Epithelial cell of proximal tubule (primary cell): ENCODE measurements at regions not wholly inside any gene's neighbourhood (a gene's known extent, or its start where the extent isn't known, plus 50 kb on each side); places are given as distances from the start of the nearest gene placed in this dataset.

Experiments used
- DNase-seq: peaks from one replicate; pipeline ENCODE4 v3.0.0-alpha.2; 2011; ENCODE audit warnings: low read depth
- H3K4me3 ChIP-seq: 2 replicates; pipeline ENCODE4 v1.5.1; 2011; ENCODE audit warnings: low read depth, mild to moderate bottlenecking, low read length
- CTCF ChIP-seq: conservative IDR thresholded peaks from 2 replicates; pipeline ENCODE4 v1.5.1; 2012; ENCODE audit warnings: low read depth, mild to moderate bottlenecking, low read length

GRCh38 chr5:36385495-36385894 is 83.8 kb upstream of the RANBP3L start:
- no peak overlapping the region for H3K4me3 ChIP-seq
- no peak for TF ChIP-seq CTCF
- no peak for DNase-seq

GRCh38 chr5:36388288-36388687 is 86.6 kb upstream of the RANBP3L start:
- no peak for TF ChIP-seq CTCF
- no peak overlapping the region for H3K4me3 ChIP-seq
- no peak for DNase-seq

- DNase-seq: no peak
- H3K4me3 ChIP-seq: no peak overlapping the region
- TF ChIP-seq CTCF: no peak
Measured at GRCh38 chr5:36389245-36389644, 87.5 kb upstream of the RANBP3L start.

- H3K4me3 ChIP-seq: no peak overlapping the region
- no peak for TF ChIP-seq CTCF
- no peak for DNase-seq
Measured at GRCh38 chr5:36390640-36391039, 88.9 kb upstream of the RANBP3L start.

GRCh38 chr5:36392186-36392585 is 90.5 kb upstream of the RANBP3L start:
- H3K4me3 ChIP-seq: no peak overlapping the region
- DNase-seq: no peak
- no peak for TF ChIP-seq CTCF

- DNase-seq: no peak
- no peak for TF ChIP-seq CTCF
- H3K4me3 ChIP-seq: no peak overlapping the region
Measured at GRCh38 chr5:36392818-36393217, 91.1 kb upstream of the RANBP3L start.

GRCh38 chr5:36393656-36394428 is 92.1 kb upstream of the RANBP3L start:
- no peak for DNase-seq
- TF ChIP-seq CTCF: no peak
- H3K4me3 ChIP-seq: no peak overlapping the region
